ENCODE measurements at regions not wholly inside any gene's neighbourhood (a gene's known extent, or its start where the extent isn't known, plus 50 kb on each side); places are given as distances from the start of the nearest gene placed in this dataset.

DNA sequence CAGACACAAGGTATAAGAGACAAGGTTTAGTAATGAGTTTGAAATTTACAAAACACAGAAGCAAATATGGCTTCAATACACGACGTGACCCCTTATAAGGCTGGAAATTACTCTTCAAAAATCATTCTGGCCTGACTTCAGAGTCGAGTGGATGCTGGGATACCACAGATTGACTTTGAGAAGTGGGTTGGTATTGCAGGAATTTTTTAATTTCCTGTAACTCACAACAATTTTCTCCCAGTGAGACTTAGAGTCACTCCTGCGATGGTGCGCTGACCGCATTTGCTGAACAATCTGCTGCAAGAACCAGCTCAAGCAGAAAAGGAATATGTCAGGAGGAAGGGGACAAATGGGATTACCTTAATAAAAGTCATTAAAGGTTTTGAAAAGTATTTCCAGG, 132.1 kb downstream of the EMX2 start:
- no peaks in the 10 kb centered on the region for H3K4me1 ChIP-seq (ENCODE audit: control insufficient read depth in 1 of 2, insufficient read depth in 2 of 2, low read length in 2 of 2)
- no peaks in the 10 kb centered on the region for H3K9me3 ChIP-seq (replicated peaks in 1 of 2; ENCODE audit: control insufficient read depth in 1 of 2, insufficient read depth in 1 of 2, low read length in 2 of 2)
- no peaks in the 10 kb centered on the region for H3K79me2 ChIP-seq (ENCODE audit: insufficient read depth, low read length)
- H2AFZ ChIP-seq (ENCODE audit: insufficient read depth, low read depth, low read length, poor library complexity, severe bottlenecking): no peak overlapping the region
- H3K27ac ChIP-seq (ENCODE audit: low read depth in 1 of 2, low read length in 2 of 2): no peak overlapping the region
- no peak for DNase-seq
- Mint-ChIP-seq H3K4me3 (no peak overlapping the region), H3K9me3 (peaks cover 0 to 4% (median 1%) of the 10 kb centered on the region in 7 donors), H3K36me3 (no peaks in the 10 kb centered on the region), H3K27ac (no peak overlapping the region), H3K27me3 (ENCODE audit: low read depth in 3 of 3) (peaks cover 13 to 26% (median 23%) of the 10 kb centered on the region in 3 donors), H3K4me1 (no peaks in the 10 kb centered on the region)
- TF ChIP-seq, protein P1, sequence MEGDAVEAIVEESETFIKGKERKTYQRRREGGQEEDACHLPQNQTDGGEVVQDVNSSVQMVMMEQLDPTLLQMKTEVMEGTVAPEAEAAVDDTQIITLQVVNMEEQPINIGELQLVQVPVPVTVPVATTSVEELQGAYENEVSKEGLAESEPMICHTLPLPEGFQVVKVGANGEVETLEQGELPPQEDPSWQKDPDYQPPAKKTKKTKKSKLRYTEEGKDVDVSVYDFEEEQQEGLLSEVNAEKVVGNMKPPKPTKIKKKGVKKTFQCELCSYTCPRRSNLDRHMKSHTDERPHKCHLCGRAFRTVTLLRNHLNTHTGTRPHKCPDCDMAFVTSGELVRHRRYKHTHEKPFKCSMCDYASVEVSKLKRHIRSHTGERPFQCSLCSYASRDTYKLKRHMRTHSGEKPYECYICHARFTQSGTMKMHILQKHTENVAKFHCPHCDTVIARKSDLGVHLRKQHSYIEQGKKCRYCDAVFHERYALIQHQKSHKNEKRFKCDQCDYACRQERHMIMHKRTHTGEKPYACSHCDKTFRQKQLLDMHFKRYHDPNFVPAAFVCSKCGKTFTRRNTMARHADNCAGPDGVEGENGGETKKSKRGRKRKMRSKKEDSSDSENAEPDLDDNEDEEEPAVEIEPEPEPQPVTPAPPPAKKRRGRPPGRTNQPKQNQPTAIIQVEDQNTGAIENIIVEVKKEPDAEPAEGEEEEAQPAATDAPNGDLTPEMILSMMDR (IDR thresholded peaks at IDR 0.05): no peak
- no peak overlapping the region for H3K4me3 ChIP-seq (replicated peaks in 1 of 3; ENCODE audit: low read depth in 2 of 3, low read length in 3 of 3)
- no peak overlapping the region for H3K4me2 ChIP-seq (replicated peaks; ENCODE audit: extremely low read depth, low read length, poor library complexity, severe bottlenecking)
- WGBS (ENCODE audit: insufficient coverage): no CpG with 5 or more reads among the region's 6 CpGs
- H3K9ac ChIP-seq (ENCODE audit: insufficient read depth, low read length, poor library complexity, severe bottlenecking): no peak overlapping the region
- no peaks in the 10 kb centered on the region for H4K20me1 ChIP-seq (ENCODE audit: insufficient read depth, low read length)
- H3K36me3 ChIP-seq (replicated peaks in 1 of 2; ENCODE audit: control insufficient read depth in 1 of 2, insufficient read depth in 2 of 2, low read length in 2 of 2): no peaks in the 10 kb centered on the region
- H3K27me3 ChIP-seq (ENCODE audit: control insufficient read depth in 2 of 2, insufficient read depth in 2 of 2, low read length in 2 of 2): no peaks in the 10 kb centered on the region
- intact Hi-C loops (cut with micrococcal nuclease): no loop called here

DNA sequence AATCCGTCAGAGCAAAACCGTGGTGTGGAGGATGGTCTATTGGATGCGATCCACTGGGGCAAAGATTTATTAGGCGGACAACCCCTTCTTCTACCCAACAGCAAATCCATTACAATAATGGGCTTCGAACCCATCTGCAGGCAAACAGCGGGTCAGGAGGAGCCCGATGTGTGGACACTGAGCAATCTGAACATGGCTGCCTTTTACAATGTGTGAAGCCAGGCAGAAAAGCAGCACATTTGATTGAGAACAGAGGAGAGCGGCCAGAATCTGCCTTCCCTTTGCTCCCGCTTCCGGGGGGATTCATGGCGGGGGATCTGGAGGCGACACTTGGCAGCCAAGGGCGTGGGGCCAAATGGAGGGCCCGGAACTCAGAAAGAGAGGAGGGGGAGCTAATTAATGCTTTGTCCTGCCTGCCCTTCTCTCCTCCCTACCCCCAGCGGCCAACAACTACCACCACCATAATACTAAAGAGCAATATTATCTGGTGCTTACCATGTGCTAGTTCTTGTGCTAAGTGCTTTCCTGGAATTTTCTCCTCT, 133.0 kb downstream of the EMX2 start:
- TF ChIP-seq, protein P1 (IDR thresholded peaks at IDR 0.05): no peak
- H3K4me1 Mint-ChIP-seq: no peaks in the 10 kb centered on the region
- Histone ChIP-seq H3K36me3 (replicated peaks in 1 of 2; ENCODE audit: control insufficient read depth in 1 of 2, insufficient read depth in 2 of 2, low read length in 2 of 2) (no peaks in the 10 kb centered on the region), H3K9ac (ENCODE audit: insufficient read depth, low read length, poor library complexity, severe bottlenecking) (no peak overlapping the region), H3K9me3 (replicated peaks in 1 of 2; ENCODE audit: control insufficient read depth in 1 of 2, insufficient read depth in 1 of 2, low read length in 2 of 2) (no peaks in the 10 kb centered on the region), H4K20me1 (ENCODE audit: insufficient read depth, low read length) (no peaks in the 10 kb centered on the region), H3K4me3 (replicated peaks in 1 of 3; ENCODE audit: low read depth in 2 of 3, low read length in 3 of 3) (no peak overlapping the region), H3K4me2 (replicated peaks; ENCODE audit: extremely low read depth, low read length, poor library complexity, severe bottlenecking) (no peak overlapping the region), H3K27ac (ENCODE audit: low read depth in 1 of 2, low read length in 2 of 2) (no peak overlapping the region), H3K79me2 (ENCODE audit: insufficient read depth, low read length) (no peaks in the 10 kb centered on the region), H3K27me3 (ENCODE audit: control insufficient read depth in 2 of 2, insufficient read depth in 2 of 2, low read length in 2 of 2) (no peaks in the 10 kb centered on the region), H3K4me1 (ENCODE audit: control insufficient read depth in 1 of 2, insufficient read depth in 2 of 2, low read length in 2 of 2) (no peaks in the 10 kb centered on the region), H2AFZ (ENCODE audit: insufficient read depth, low read depth, low read length, poor library complexity, severe bottlenecking) (no peak overlapping the region)
- intact Hi-C loops (cut with micrococcal nuclease): no loop called here
- H3K36me3 Mint-ChIP-seq: no peaks in the 10 kb centered on the region
- peaks cover 13 to 28% (median 23%) of the 10 kb centered on the region in 3 donors for H3K27me3 Mint-ChIP-seq (ENCODE audit: low read depth in 3 of 3)
- no peak for DNase-seq
- 65% methylated on average over 4 of the region's 15 CpGs for WGBS (ENCODE audit: insufficient coverage)
- H3K4me3 Mint-ChIP-seq: peak overlapping the region in 1 of 2 donors; percentile 50
- H3K27ac Mint-ChIP-seq: peak overlapping the region in 1 of 7 donors; percentile 50
- peaks cover 0 to 4% (median 1%) of the 10 kb centered on the region in 7 donors for H3K9me3 Mint-ChIP-seq

Measured in CD14-positive monocyte (primary cell).